ENCODE measurements at regions not wholly inside any gene's neighbourhood (a gene's known extent, or its start where the extent isn't known, plus 50 kb on each side); places are given as distances from the start of the nearest gene placed in this dataset.

DNA sequence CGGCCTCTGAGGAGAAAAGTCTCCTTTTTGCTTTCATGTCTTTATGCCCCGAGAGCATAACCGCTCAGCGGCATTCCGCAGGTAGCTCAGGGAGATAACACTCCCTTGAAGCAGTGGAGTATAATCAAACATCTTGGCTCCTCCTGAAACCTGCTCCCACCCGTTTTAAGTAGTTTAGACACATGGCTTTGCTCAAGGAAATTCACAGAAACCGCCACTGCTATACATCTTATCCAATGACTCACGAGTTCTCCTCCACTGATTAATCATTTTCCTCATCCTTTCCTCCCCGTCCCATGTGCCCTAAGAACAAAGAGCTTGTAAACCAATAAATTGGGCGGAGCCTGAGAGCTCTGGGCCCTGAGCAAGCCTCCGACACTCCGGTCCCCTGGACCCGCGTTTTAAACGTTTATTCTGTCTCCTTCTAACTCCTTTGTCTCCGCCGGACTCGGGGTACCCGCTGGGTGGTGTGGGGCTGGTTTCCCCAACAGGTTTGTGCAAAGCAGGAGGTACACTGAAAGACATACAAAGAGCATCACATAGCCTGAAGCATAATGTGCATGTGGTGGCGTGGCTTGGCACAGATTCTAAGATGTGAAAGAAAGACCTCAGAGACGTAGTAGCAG is 401.2 kb downstream of the TLL1 start:
- DNase-seq (ENCODE audit: low read depth): no peak

DNA sequence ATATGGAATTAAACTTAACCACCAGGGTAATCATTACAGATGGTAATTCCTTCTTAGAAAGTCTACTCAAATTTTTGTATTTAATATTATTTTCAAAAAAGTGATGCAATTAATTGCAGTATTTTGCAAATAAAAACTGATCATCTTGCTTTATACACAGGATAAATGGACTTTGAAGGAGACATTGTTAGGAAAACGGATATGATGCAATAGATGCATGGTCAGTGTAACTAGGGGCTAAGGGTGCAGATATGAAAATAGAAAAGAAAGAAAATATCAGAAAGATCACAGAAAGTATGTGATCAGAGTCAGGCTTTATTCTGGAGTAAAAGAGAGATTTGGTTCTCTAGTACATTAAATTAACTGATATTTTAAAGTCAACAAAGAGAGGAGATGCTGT is 401.7 kb downstream of the TLL1 start:
- DNase-seq (ENCODE audit: low read depth): no peak

DNA sequence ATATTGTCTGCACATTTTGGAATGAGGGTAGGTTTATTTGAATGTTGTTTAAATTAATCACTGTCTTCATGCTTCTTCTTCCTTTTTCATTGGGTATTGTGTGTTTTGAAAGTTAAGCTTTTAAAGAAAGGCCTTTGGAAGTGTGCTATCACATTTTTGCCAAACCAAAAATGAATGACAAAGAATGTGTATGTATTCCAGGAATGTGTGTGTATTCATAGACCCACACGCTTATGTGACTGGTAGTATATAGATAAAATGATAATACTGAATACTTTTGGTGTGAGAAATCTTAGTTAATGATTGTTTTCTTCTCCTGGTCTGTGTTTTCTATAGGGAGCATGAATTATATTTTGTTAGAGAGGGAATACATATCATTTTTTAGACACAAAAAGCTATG is 404.4 kb downstream of the TLL1 start:
- DNase-seq (ENCODE audit: low read depth): no peak

GRCh38 chr4:166277853-166278252 is 404.8 kb downstream of the TLL1 start:
- DNase-seq (ENCODE audit: low read depth): no peak

- DNase-seq (ENCODE audit: low read depth): no peak
Measured at GRCh38 chr4:166279261-166279660, 406.2 kb downstream of the TLL1 start.

DNA sequence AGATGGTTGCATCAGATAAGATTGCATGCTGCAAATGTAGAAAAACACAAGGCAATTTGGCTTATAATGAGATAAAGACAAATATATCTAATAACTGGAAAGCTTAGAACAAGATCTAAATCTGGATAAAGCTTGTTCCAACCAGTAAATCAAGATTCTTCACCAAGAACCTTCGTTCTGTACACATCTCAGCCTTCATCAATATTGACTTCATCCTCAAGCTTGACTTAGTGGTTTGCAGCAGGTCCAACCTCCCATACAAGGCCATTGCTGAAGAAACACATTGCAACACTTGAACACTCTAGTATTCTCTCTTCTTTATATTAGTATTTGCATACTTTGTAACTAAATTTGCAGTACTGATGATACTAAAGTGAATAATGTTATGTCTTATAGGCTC is 407.6 kb downstream of the TLL1 start:
- DNase-seq (ENCODE audit: low read depth): no peak

- no peak for DNase-seq (ENCODE audit: low read depth)
Measured at GRCh38 chr4:166282081-166282770, 409.2 kb downstream of the TLL1 start.

GRCh38 chr4:166284221-166284620 is 411.2 kb downstream of the TLL1 start:
- DNase-seq (ENCODE audit: low read depth): no peak

- DNase-seq (ENCODE audit: low read depth): no peak
Measured at GRCh38 chr4:166290426-166290825, 417.4 kb downstream of the TLL1 start.

DNA sequence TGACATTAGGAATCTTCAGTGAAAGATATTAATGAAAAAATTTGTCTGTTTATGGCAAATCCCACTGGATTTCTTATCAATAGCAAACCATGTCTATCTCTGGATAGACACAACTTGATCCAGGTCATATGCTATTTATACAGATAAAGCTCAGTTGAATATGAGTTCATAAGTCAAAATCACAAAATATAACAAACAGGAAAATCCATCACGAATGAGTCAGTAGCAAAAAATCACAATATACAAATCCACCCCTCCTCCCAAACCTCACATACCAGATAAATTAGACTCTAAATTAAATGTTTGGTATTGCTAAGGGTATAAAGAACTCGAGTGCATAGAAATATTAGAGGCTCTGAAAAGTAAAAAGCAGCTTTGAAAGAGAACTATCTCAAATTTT is 420.5 kb downstream of the TLL1 start:
- no peak for DNase-seq (ENCODE audit: low read depth)

DNA sequence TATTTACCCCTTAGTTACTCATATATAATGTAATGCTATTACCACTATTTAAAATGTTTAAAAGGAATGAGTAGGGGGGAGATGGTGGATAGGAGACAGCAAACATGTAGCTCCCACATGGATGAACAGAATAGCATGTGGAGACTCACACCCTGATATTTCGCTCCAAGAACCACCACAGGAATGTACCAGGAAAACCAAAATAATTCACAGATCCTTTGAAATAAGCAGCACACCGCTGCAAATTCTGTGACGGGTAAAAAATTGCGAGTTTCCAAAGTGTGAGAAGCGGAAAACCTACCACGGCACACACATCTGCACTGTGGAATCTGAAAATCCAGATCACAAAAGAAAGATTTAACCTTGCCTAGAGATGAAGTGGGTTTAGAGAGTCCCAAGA is 428.2 kb downstream of the TLL1 start:
- DNase-seq (ENCODE audit: low read depth): peak; percentile 42

DNA sequence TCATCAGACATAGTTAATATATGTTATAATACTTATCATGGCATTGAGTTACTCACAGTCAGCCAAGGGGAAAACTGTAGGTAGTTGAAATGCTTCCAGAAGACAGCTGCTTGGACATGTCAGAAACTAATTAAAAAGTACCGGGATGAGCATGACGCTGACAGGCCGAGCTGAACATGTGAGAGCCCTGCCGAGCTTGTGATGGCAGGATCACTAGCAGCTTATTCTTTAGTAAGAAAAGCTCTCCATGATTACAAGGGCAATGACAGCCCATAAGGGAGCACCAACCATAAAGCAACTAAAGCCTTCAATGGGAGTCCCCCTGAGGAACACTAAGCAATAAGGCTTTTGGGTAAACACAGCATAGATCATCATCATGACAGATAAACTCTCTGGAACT is 435.6 kb downstream of the TLL1 start:
- DNase-seq (ENCODE audit: low read depth): peak; percentile 24

DNA sequence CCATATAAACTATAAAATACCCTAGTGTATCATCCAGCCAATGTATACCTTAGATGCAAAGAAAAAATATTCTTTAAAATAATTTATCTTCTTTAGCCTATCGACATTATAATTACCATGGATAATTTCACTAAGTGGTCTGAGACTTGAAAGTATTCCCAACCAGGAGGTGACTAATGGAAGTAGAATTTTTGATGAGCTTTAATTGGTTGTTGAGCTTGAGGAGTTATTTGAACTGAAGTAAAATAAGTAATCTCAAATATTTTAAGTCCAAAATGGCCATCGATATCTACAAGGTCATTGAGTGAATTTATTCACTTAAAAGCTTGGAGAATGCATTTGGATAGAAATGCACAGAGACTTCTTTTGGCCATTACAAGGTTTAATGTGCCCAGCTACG is 436.2 kb downstream of the TLL1 start:
- DNase-seq (ENCODE audit: low read depth): no peak

- no peak for DNase-seq (ENCODE audit: low read depth)
Measured at GRCh38 chr4:166311169-166311568, 438.1 kb downstream of the TLL1 start.

- no peak for DNase-seq (ENCODE audit: low read depth)
Measured at GRCh38 chr4:166312166-166312565, 439.1 kb downstream of the TLL1 start.

GRCh38 chr4:166314902-166315301 is 441.9 kb downstream of the TLL1 start:
- no peak for DNase-seq (ENCODE audit: low read depth)

- no peak for DNase-seq (ENCODE audit: low read depth)
Measured at GRCh38 chr4:166315721-166316467, 442.9 kb downstream of the TLL1 start.

DNA sequence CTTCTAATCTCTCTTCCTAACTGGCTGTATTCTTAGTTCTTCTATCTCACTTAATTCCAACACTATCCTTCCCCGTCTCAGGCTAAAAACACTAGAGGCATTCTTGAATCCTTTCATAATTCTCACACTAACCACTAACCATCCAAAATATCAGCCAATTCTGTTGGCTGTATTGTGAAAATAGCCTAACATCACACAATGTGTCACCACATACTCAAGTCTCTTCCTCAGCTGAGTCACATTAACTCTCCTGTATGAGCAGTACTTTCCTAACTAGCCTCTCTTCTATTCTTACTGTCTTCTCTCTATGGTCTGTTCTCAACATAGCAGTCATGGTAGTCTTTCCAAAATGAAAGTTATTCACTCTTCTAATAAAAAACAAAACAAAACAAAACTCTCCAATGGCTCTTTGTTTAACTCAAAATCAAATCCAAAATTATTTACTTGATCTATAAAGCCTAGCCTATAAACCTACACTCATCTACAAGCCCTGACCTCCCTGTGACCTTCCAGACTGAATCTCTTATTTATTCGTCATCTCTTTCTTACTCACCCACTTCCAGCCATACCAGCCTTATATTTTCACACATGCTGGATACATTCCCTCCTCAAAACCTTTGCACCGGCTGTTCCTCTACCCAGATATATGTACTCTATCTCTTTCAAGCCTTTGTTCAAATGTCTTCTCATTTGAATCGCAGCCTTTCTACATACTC is 445.9 kb downstream of the TLL1 start:
- DNase-seq (ENCODE audit: low read depth): peak; percentile 69

- DNase-seq (ENCODE audit: low read depth): no peak
Measured at GRCh38 chr4:166323250-166323649, 450.2 kb downstream of the TLL1 start.

DNA sequence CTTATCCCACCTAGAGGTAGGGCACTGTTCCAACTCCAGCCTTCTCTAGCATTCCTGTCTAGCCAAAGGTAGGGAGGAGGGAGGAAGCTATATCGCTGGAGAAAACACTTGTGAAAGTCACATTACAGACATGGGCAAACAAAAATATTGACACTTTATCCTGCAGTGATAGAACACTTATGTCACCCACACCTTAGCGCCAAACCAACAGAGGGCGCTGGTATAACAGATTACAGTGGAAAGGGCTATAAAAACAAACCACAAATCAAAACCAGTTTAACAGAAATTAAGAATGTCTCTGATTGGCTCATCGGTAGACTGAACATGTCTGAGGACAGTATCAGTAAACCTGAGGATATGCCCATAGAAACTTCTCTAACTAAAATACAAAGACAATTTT is 451.3 kb downstream of the TLL1 start:
- DNase-seq (ENCODE audit: low read depth): peak; percentile 33

DNA sequence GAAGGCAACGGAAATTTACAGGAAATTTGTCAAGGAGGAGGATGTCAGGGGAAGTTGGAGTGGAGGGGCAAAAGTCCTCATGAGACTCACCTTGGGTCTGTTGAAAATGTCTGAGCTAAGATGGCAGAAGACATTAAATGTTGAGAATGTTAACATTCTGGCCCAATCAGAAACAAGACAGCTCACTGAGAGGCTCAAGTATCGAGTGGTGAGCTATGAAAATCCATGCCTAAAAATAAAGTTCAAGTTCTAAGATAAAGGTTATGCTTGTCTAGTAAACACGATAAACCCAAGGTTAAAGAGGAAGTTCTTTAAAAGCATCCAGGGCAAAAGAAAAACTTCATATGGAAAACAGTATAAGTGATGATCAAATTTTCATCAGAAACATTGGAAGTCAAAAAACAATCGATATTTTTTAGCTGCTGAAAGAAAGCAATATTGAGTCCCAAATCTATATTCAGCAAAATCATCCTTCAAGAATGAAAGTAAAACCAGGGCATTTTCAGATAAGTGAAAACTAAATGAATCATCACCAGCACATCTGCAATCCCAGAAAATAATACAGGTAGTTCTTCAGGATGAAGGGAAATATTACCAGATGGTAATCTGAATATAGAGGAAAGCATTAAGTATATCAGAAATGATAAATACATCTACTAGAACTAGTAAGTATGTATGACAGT is 462.4 kb downstream of the TLL1 start:
- DNase-seq (ENCODE audit: low read depth): no peak

All from myocyte (in vitro differentiated cells).